Activated CD4-positive, alpha-beta memory T cell treated with anti-CD3 and anti-CD28 coated beads for 36 hours (primary cell): ENCODE measurements at regions not wholly inside any gene's neighbourhood (a gene's known extent, or its start where the extent isn't known, plus 50 kb on each side); places are given as distances from the start of the nearest gene placed in this dataset.

ENCODE experiments used
- CTCF ChIA-PET: fragments of 350-600 bp; sonication (Branson Sonifier 250); formaldehyde crosslinking; loops from one replicate; lab custom pipeline; 2021; ENCODE audit warnings: antibody characterized with exemption, inconsistent platforms; lab: Charles Lee
- POLR2A ChIA-PET: fragments of 350-600 bp; sonication (Branson Sonifier 250); formaldehyde crosslinking; loops from one replicate; lab custom pipeline; 2021; ENCODE audit warnings: antibody characterized with exemption; lab: Charles Lee
- DNase-seq: peaks from one replicate; pipeline ENCODE4 v3.0.0-alpha.2; 2020
- H3K27ac Mint-ChIP-seq: one replicate; pipeline ENCODE4 v1.8.0; 2021; ENCODE audit warnings: mixed read lengths
- H3K27me3 Mint-ChIP-seq: one replicate; pipeline ENCODE4 v1.8.0; 2021; ENCODE audit warnings: mixed read lengths
- H3K36me3 Mint-ChIP-seq: one replicate; pipeline ENCODE4 v1.8.0; 2021; ENCODE audit warnings: mixed read lengths
- H3K4me1 Mint-ChIP-seq: one replicate; pipeline ENCODE4 v1.8.0; 2021; ENCODE audit warnings: low read depth, mixed read lengths
- H3K4me3 Mint-ChIP-seq: one replicate; pipeline ENCODE4 v1.8.0; 2021; ENCODE audit warnings: mild to moderate bottlenecking, mixed read lengths
- H3K9me3 Mint-ChIP-seq: one replicate; pipeline ENCODE4 v1.8.0; 2021; ENCODE audit warnings: mixed read lengths
- intact Hi-C: fragments of 100-400 bp; cut with micrococcal nuclease; formaldehyde crosslinking; loops from one replicate; pipeline ENCODE4 v1.15.1; 2023

GRCh38 chr2:240211096-240211495 is 70.6 kb upstream of the OTOS start:
- Mint-ChIP-seq H3K36me3 (no peaks in the 10 kb centered on the region), H3K27me3 (peaks cover 5% of the 10 kb centered on the region), H3K4me1 (no peaks in the 10 kb centered on the region), H3K27ac (no peak overlapping the region), H3K9me3 (peaks cover 5% of the 10 kb centered on the region), H3K4me3 (no peak overlapping the region)
- ChIA-PET POLR2A (no interaction called here), CTCF (no interaction called here)
- intact Hi-C loops: no loop called here
- peak; percentile 7 for DNase-seq

- peak; percentile 7 for DNase-seq
- Mint-ChIP-seq H3K4me3 (no peak overlapping the region), H3K27ac (no peak overlapping the region), H3K9me3 (peaks cover 2% of the 10 kb centered on the region), H3K27me3 (peaks cover 5% of the 10 kb centered on the region), H3K36me3 (no peaks in the 10 kb centered on the region), H3K4me1 (no peaks in the 10 kb centered on the region)
- ChIA-PET POLR2A (no interaction called here), CTCF (no interaction called here)
- intact Hi-C loops: no loop called here
Measured at GRCh38 chr2:240211598-240212424, 71.4 kb upstream of the OTOS start.

DNA sequence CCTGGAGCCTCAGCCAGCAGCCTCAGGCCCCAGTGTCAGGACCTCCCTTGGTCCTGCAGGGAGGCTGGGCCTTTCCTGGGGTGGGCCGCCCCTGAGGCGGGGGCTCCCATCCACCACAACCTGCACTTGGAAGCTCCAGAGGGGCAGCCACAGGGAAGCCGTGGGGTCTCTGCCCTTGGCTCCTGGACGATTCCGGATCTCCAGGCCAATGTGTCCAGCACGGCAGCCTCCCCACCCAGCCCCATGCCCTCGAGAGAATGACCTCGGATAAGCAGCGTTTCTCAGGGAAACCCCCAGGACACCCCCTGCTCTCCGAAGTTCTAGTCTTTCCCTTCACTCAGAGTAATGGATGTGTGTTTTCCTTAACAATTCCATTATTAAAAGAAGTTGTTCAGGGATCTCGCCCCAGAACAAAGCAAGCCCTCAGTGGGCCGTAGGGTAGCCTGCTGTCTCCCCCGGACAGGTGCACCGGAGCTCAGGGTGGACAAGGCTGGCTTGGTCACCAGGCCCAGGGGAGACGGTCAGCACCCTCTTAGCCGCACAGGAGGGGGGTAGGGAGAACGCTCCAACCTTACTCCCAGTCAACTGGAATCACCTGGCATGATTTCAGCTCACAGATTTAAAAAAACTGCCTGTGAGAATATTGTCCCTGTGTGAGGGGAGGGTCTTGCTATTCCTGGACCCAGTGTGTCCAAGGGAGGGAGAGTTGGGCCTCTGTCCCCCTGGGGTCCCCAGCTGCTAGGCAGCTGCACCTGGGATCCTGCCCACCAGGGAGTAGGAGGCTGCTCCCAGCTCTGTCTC is 72.2 kb upstream of the OTOS start:
- H3K36me3 Mint-ChIP-seq: no peaks in the 10 kb centered on the region
- H3K27me3 Mint-ChIP-seq: peaks cover 4% of the 10 kb centered on the region
- H3K9me3 Mint-ChIP-seq: no peaks in the 10 kb centered on the region
- intact Hi-C loops: no loop called here
- POLR2A ChIA-PET: no interaction called here
- CTCF ChIA-PET: no interaction called here
- H3K27ac Mint-ChIP-seq: no peak overlapping the region
- no peak overlapping the region for H3K4me3 Mint-ChIP-seq
- peak; percentile 2 for DNase-seq
- no peaks in the 10 kb centered on the region for H3K4me1 Mint-ChIP-seq

- H3K36me3 Mint-ChIP-seq: no peaks in the 10 kb centered on the region
- CTCF ChIA-PET: no interaction called here
- no peaks in the 10 kb centered on the region for H3K4me1 Mint-ChIP-seq
Measured at GRCh38 chr2:240213226-240213475, 72.7 kb upstream of the OTOS start.

DNA sequence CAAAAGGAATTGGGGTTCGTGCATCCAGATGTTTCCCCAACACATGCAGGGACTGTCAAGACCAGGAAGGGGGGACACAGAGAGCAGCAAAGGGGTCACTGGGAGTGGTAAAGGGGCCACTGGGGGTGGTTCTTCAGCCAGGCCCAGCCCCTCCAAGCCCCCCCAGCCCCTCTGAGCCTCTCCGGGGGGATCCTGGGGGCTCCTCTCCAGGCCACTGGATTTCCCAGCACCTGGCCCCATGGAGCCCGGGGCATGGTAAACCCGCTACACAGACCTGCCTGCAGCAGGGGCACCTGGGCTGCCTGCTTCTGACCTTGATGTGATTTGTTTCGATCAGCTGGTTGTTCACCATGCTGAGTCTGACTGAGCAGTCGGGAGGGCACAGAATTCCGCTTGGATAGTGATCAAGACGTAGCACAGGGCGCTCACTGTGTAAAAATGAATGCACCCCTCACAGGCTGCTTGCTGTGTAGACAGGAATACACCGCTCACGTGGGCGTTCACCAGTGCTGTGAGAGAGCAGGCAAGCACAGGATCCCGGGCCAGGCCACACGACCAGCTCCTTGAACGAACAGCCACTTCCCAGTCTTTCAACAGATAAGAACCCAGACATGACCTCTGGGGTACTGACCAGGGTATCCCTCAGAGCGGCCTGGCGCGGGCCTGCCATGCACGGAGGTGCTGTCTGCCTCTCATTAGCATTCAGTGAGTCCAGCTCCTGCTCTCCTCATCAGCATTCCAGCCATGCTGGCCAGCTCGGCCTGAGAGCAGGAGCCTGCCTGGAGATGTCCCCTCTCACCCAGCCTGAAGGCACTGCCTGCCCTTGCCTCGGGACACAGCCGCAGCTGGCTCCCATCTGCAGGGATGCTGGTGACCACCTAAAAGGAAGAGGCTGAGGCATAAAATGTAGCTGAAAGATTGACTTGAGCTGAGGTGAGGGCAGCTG is 73.3 kb upstream of the OTOS start:
- POLR2A ChIA-PET: no interaction called here
- intact Hi-C loops: no loop called here
- CTCF ChIA-PET: no interaction called here

More at GRCh38 chr2:240213226-240213475, 72.7 kb upstream of the OTOS start:
- intact Hi-C loops: no loop called here
- DNase-seq: no peak
- H3K9me3 Mint-ChIP-seq: no peaks in the 10 kb centered on the region
- H3K27me3 Mint-ChIP-seq: peaks cover 4% of the 10 kb centered on the region
- H3K27ac Mint-ChIP-seq: no peak overlapping the region
- POLR2A ChIA-PET: no interaction called here
- no peak overlapping the region for H3K4me3 Mint-ChIP-seq

GRCh38 chr2:240214790-240215675 is 74.6 kb upstream of the OTOS start:
- CTCF ChIA-PET: no interaction called here
- Mint-ChIP-seq H3K36me3 (no peaks in the 10 kb centered on the region), H3K27me3 (peaks cover 4% of the 10 kb centered on the region), H3K27ac (no peak overlapping the region), H3K4me1 (no peaks in the 10 kb centered on the region), H3K9me3 (no peaks in the 10 kb centered on the region), H3K4me3 (no peak overlapping the region)
- DNase-seq: no peak
- intact Hi-C loops: no loop called here
- POLR2A ChIA-PET: no interaction called here

More for the DNA sequence above, 73.3 kb upstream of the OTOS start:
- Mint-ChIP-seq H3K27ac (no peak overlapping the region), H3K27me3 (peaks cover 4% of the 10 kb centered on the region), H3K36me3 (no peaks in the 10 kb centered on the region), H3K4me3 (no peak overlapping the region), H3K9me3 (no peaks in the 10 kb centered on the region), H3K4me1 (no peaks in the 10 kb centered on the region)
- peak; percentile 3 for DNase-seq

DNA sequence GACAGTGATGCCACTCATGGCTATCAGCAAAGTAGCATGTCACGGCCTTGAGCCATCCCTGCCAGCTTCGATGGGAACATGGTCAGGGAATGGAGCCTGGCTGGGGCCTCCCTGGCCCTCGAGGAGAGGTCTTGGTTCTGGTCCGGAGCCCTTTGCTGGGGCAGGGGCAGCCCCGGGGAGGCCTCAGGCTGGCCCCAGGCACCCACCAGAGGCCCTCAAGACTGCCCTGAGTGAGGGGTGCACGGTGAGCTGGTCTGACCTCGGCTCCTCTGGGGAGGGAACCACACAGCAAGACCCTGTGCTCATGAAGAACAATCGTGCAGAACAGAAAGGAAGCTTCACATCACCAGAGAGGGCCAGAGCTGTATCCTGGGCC is 75.2 kb upstream of the OTOS start:
- no peak overlapping the region for H3K4me3 Mint-ChIP-seq
- H3K27me3 Mint-ChIP-seq: peaks cover 4% of the 10 kb centered on the region
- intact Hi-C loops: no loop called here
- POLR2A ChIA-PET: no interaction called here
- no peak overlapping the region for H3K27ac Mint-ChIP-seq
- no peaks in the 10 kb centered on the region for H3K4me1 Mint-ChIP-seq
- CTCF ChIA-PET: no interaction called here
- H3K9me3 Mint-ChIP-seq: no peaks in the 10 kb centered on the region
- DNase-seq: no peak
- H3K36me3 Mint-ChIP-seq: no peaks in the 10 kb centered on the region

GRCh38 chr2:240216167-240216566 is 75.7 kb upstream of the OTOS start:
- DNase-seq: peak; percentile 6
- no peak overlapping the region for H3K4me3 Mint-ChIP-seq
- H3K4me1 Mint-ChIP-seq: no peaks in the 10 kb centered on the region
- POLR2A ChIA-PET: no interaction called here
- intact Hi-C loops: no loop called here
- no peaks in the 10 kb centered on the region for H3K9me3 Mint-ChIP-seq
- no peaks in the 10 kb centered on the region for H3K36me3 Mint-ChIP-seq
- no peak overlapping the region for H3K27ac Mint-ChIP-seq
- CTCF ChIA-PET: no interaction called here
- H3K27me3 Mint-ChIP-seq: peaks cover under 1% of the 10 kb centered on the region

DNA sequence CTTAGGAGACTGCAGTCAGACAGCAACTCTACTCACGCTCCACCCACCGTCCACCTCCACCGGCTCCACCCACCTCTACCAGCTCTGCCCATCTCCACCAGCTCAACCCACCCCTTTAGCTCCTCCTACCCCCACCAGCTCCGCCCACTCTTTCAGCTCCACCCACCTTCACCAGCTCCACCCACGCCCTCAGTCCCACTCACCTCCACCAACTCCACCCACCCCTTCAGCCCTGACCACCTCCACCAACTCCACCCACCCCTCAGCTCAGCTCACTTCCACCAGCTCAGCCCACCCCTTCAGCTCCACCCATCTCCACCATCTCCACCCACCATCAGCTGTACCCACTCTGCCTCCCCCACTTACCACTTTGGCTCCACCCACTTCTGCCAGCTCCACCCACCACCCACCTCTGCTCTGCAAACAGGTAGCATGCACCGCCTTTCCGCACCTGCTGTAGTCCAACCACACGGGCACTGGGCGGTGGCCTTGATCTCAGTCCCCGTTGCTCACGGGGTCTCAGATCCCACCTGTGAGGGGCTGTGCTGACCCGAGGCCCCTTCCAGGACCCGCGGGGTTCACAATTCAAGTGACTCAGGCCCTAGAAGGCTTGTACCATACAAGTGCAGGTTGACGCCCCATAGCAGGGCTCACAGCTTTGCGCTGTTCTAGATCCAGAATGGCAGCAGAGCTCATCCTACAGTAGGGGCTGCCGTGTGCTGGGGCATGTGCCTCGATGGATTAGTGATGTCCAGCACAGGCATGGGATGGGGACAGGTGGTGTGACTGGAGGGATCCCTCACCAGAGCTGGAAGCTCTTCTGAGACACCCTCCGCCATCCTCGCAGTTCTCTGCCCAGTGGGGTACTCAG is 77.2 kb upstream of the OTOS start:
- Mint-ChIP-seq H3K4me1 (no peaks in the 10 kb centered on the region), H3K36me3 (no peaks in the 10 kb centered on the region), H3K4me3 (no peak overlapping the region), H3K9me3 (no peaks in the 10 kb centered on the region), H3K27me3 (peaks cover 5% of the 10 kb centered on the region), H3K27ac (no peak overlapping the region)
- peak; percentile 12 for DNase-seq
- ChIA-PET CTCF (interaction anchor here (1.0 to 1.2 kb wide), 2 partner anchors 15 to 74 kb away, joined by 3 to 4 read pairs; no protein-coding TSS in a partner anchor), POLR2A (no interaction called here)
- intact Hi-C loops: no loop called here

DNA sequence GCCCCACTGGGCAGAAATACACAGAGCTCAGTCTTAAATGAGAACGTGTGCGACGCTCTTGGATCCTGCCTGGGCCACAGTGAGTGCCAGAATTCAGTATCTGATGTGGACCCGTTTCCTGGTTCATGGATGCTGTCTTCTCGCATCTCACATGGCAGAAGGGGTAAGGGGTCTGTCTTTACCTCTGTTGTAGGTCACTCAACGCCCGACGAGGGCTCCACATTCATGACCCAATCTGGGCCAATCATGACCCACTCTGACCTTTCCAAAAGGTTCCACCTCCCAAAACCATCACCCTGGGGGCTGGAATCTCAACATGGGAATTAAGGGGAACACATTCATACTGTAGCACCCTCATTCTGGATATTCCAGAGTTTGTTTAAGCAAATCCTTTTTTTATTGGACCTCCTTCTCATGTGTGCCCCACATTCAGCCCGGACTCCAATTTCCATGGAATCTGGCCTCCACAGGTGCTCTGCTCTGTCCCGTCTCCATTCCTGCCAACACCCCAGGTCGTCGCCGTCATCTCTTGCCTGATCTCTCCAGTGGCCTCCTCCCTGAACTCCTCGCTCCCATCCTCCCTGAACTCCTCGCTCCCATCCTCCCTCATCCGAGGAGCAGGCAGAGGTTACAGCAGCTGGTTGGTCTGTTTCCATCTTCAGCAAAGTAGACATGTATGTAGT is 78.9 kb upstream of the OTOS start:
- H3K4me1 Mint-ChIP-seq: no peaks in the 10 kb centered on the region
- no peak overlapping the region for H3K27ac Mint-ChIP-seq
- H3K36me3 Mint-ChIP-seq: no peaks in the 10 kb centered on the region
- intact Hi-C loops: no loop called here
- H3K4me3 Mint-ChIP-seq: no peak overlapping the region
- peak; percentile 1 for DNase-seq
- CTCF ChIA-PET: interaction anchor here (1.2 kb wide), 1 partner anchor 14 kb away, joined by 4 read pairs; no protein-coding TSS in a partner anchor
- no peaks in the 10 kb centered on the region for H3K9me3 Mint-ChIP-seq
- peaks cover 19% of the 10 kb centered on the region for H3K27me3 Mint-ChIP-seq
- POLR2A ChIA-PET: no interaction called here
